Left kidney (tissue), 1 donor: ENCODE measurements at regions not wholly inside any gene's neighbourhood (a gene's known extent, or its start where the extent isn't known, plus 50 kb on each side); places are given as distances from the start of the nearest gene placed in this dataset.

Experiments used
- DNase-seq: peaks from one replicate; pipeline ENCODE4 v3.0.0-alpha.2; 2013

DNA sequence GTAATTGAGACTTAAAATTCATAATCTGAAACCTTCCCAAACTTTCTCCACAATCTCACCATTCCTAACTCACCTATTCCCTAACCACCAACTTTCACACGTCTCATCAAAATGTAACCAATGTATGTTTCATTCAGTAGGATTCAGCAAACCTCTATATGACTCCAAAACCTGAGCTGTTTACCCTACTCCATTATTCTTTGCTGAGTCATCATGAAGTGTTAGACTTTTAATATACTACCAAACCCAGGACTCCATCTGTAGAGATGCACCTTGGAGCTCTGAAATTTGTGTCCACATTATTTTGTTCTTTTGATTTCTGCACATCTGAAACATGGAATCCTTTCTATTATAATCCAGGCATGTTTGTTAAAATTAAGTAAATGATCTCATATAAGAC lies 727.0 kb upstream of the PIK3C3 start:
- DNase-seq, result no peak

DNA sequence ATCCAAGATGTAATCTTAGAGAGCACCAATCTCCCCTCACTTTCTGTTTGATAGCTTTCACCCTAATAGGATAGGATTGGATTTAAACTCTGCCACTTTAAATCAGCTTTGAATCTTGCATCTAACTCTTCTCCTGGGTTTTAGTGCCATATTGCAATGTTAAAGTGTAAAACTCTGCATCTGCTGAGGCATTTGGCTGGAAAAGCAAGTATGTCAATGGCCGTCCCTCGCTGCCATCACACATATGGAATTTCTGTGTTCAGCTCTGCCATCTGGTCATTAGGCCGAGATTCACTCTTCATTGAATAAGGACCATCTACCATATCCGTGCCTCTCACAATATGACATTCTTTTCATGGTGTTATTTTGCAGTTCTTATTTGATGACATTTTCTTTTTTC lies 728.1 kb upstream of the PIK3C3 start:
- DNase-seq, result no peak

DNA sequence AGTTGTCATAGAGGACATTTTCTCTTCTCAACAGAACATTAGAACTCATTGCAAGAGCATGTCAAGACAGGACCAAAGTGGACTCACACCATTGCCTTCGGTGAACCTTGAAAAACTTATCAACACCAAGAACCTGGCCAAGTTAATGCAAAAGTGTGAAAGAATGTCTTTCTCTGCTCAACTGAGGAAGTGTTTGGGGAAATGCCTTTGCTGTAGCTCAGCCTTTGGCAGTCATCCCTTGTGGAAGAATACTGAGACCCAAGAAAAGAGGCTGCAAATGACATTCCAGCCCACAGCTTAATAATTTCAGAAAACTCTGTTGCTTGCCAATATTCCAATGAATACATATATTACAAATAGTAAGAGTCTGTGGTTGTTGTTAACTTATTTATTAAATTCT lies 728.8 kb upstream of the PIK3C3 start:
- no peak for DNase-seq

DNA sequence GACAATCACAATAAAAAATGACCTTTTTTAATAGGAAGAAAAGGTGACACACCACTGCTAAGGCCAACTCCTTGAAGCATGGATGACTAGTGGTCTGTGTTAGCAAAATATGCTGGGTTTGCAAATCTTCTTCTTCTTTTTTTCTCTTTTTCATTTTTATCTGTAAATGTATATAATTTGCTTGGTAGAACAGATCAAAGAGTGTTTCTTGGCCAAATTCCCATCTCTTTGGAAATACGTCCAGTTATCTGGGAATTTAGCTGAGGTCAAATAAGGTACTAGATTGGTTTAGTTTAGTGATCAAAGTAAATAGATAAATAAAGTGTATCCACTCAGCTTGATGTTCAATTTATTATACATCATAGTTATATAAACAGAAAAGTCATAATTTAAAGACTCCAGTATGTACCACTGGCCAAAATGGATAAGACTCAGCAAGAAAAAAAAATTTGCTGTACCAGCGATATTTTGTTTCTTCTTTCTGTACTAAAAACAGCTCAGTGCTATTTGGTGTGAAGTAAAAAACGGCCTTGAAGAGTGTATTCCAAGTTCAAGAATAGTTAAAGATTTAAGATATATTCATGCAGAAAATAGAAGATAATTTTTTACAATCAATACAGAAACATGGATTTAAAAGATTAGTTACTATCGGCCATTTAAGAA lies 738.6 kb upstream of the PIK3C3 start:
- DNase-seq, result no peak

DNA sequence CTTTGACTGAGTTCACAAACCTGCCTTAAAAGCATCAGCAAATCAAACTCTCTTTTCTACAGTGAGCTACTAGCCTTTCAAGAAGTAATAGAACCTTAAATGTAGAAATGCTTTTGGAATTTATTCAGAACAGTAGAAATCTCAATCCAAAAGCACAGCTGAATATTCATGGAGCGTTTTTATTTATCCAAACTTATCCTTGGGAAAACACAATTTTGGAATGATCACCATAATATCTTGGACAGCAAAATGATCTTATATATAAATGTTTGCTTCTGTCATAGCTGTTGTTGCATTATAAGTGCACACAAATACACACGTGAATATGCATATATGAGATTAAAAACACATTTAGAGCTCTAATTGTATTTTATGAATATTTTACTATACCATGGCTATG lies 747.3 kb upstream of the PIK3C3 start:
- no peak for DNase-seq

DNA sequence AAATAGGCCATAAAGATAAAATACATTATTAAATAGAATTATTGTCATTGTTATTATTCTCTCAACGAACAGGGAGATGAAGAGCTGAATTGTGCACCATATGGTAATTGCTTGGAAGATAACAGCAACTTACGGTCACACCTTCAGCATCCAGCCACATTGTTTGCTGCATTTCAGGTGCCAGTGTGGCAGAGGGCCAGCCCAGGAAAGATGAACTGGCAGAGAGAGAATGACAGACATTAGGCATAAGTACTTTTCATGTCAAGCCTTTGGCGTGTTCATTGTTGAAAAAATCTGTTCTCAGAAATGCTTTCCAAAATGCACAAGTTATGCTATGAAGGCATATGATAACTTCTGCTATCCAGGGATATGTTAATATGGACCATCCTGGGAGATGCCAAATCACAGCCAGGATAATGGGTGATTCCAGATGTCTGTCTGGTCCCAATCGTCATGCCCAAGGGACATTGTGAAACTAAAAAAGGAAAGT lies 748.6 kb upstream of the PIK3C3 start:
- DNase-seq, result no peak

DNA sequence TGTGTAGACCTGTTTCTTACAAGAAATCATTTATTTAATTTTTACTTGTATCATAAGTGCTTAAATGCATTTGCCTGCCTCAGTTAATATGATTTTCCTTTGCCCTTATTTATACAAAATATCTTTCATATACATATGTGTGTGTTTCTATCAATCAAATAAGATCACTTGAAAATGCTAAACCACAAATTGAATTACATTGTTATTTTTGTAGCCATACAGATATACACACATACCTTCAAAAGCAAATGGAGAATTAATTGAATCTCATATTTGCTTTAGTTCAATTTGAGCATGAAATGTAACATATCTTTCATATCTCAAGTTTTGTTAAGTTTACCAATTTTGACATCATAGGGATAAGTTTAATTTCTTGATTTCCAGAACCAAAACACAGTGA lies 755.8 kb upstream of the PIK3C3 start:
- DNase-seq, result no peak

DNA sequence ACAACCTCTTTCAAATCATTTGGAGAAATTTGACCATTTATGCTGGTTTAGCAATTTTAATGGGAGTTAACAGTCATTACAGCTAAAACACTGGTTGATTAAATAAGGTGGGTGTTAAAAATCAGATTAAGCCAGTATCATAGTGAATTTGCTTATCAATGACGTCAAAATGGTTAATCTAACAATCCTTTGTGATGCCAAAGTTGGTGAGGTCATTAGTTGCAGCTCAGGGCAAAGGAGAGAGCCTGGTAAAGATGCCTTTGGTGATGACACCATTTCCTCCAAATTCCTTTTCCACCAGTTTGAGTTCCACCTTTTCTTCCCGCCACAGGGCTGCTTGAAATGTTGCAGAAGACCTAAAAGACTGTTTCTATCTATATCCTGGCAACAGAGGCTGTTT lies 757.1 kb upstream of the PIK3C3 start:
- no peak for DNase-seq

DNA sequence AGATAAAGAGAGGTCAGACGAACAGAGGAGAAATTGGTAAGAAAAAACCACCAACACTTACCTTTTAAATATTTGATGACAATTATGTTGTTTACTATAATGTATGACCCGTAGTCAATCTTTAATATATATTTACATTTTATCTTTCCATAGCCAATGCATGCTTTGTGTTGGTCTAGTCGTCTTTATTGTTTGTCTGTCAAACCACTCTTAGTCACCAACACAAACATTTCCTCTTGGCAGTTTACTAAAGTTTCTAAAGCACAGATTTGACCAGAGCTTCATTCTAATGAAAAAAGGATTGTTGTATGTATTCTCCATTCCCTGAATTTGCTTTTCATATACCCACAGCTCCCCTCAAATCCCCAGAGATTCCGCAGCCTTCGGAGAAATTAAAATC lies 784.7 kb upstream of the PIK3C3 start:
- no peak for DNase-seq

DNA sequence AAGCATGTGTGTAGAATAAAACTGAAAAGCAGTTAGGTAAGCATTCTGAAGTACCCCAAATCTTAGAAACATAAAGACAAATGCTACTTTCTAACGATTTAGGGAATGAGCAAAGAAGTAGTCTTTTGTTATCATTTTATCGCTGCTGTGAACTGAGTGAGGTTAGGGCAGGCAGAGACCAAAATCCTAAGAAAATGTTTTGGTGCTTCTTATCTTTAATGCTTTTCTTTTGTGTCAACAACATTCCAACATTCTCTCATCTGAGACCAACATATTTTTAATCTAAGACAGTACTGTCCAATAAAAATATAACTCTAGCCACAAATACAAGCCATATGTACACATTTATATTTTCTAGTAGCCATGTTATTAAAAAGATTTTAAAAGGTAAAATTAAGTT lies 789.4 kb upstream of the PIK3C3 start:
- no peak for DNase-seq

DNA sequence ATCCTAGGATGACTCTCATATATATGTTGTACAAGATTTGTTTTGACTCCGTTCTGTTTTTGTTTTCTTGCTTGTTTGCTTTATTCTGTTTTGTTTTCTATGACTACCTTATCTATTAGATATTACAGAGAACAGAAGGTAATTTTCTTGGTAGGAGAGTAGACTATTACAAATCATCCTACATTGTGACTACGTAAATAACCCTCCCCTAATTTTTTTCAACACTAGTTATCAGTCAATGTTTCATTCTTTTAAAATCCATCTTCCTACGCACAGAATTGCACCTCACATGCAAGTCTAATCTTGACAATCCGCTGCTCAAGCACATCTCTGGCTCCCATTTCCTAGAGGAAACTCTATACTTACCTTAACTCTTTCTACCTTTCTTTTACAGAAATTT lies 792.3 kb upstream of the PIK3C3 start:
- DNase-seq, result no peak

DNA sequence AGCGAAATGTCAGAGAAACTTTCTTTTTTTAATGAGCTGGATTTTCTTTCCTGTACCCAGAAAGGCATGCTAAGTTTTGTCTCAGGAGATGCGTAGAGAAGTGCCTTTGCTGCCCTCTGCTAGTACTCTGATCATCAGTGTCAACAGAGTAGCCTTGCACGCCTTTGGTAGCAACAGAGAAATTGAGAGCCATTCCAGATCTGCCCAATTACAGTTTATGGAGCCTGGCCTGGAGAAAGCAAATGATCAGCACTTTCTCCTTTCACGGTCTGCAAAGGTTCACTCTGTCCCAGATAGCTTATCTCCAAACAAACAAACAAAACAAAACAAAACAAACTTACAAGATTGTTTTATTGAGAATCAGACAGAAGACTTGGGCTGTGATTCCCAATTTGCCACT lies 792.8 kb upstream of the PIK3C3 start:
- DNase-seq, result no peak

DNA sequence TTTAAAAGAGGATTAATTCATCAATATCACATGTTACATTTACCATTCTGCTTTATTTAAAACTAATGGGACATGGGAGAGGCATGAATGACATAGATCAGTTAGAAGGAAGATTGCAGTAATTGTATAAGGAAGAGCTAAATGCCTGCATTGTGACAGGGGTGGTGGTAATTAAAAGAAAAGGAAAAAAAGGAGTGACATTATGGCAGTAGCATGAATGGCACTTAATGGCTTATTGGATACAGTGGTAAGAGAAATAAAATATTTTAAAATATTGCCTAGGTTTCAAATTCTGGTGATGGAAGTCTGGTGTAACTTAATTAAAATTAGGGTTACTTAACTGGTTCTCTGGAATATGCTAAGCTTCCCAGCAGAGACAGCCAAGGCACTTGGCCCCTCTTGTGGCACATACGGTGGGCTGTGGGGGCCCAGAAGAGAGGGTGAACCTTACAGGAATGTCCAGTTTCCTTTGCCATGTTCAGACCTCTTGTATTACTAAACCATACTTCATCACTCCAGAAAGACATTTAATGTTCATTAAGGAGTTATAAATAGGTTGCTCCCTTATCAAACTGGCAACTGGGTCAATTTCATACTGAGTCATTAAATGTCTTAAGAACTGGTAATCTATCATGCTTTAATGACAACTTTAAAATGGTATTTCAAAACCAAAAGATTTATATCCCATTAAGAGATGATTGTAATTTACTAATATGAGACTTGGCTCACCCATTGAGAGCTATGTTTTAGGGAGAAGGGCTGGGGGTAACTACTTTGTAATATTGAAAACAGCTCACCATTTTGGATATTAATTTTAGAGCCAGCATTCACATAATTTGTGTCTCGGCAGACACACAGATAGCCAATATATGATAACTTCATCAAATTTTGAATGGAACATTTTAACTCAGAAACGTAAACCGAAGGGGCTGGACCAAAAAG lies 798.9 kb upstream of the PIK3C3 start:
- no peak for DNase-seq

DNA sequence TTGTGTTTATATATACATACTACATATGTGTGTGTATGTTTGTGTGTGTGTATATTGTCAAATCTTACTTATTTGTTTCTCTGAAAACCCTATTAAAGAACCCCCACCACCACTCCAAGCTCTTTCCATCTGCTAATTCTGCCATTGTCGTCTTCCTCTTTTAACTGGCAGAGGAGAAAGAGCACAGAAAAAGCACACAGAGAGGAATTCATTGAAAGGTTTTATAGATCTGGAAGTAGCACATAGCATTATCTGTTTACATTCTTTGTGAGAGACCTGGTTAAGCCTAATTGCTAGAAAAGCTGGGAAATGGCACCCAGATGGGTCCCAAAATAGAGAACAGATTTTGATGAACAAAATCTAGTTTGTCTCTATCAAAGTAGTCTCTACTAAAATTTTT lies 800.0 kb upstream of the PIK3C3 start:
- no peak for DNase-seq

DNA sequence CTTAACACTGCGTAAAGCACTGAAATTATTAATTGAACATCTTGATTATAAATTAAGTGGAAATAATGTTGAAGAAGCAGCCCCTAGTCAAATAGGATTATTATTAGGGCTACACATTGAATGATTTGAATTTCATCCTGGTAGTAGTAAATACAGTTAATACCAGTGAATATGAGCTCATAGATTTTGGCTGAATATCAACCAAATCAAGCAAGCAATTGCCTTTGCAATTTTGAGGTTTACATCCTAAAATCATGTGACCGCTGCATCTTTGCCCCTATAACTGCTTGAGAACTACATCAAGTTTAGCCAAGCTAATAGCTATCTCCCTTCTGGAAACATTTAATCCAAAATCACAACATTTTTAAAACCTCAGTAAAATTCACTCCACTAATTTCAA lies 801.2 kb upstream of the PIK3C3 start:
- DNase-seq, result no peak

DNA sequence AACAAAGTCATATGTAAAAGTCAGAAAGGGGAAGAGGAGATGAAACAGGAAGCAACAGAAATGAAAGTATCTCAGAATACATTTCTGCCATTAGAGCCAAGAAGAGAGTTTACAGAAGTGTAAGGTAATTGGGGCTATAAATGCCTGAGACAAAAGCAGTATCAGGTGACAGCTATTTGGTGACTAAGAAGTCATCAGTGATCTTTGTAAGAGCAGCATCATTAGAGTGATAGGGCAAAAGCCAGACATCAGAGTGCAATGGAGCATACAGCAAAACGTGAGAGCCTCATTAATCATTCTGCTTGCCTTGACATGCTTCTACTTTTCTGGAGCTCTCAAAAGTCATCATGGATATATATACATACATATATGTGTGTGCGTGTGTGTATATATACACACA lies 804.7 kb upstream of the PIK3C3 start:
- no peak for DNase-seq

DNA sequence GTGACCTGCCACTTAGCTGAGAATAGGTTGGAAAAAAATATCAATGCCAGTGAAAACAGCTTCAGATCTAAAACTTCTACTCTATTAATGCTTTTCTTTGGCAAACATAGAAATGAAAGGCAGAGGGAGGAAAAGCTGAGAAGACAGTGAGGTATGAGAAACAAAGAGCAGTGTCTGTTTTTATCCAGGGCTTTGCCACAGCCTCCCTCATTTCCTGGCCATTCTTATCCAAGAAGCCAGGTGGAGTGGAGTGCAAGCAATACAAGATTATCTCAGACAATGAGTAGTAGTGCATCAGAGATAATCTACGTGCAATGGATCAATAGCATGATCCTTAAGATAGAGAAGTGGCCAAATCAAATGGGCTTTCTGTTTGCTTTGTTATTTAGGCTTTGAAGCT lies 808.7 kb upstream of the PIK3C3 start:
- no peak for DNase-seq

DNA sequence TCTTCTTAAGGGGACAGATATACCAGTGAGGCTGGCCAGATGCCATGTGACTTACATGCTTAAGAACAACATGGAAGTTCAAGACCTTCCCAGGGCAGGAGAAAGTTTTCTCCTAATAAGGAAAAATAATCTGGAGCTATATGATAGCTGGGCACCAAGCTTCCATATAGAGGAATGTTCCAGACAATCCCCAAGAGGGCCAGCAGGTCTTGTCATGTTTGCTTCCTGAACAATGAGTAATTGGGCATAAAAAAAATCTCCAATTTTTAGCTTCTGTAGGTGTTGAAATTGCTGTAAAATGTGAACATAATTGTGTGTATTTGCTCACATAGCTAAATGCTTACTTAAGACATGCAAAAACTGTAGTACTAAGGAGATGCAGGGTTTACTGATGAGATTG lies 809.5 kb upstream of the PIK3C3 start:
- no peak for DNase-seq

DNA sequence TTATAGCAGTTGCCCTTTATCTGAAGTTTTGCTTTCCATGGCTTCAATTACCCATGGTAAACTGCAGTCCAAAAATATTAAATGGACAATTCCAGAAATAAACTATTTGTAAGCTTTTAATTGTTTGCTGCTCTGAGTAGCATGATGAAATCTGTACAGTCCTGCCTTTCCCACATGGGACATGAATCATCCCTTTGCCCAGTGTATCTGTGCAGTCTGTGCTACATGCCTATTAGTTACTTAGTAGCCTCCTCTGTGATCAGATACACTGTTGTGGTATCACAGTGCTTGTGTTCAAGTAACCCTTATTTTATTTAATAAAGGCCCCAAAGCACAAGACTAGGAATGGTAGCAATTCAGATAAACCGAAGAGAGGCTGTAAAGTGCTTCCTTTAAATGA lies 810.6 kb upstream of the PIK3C3 start:
- DNase-seq, result no peak

DNA sequence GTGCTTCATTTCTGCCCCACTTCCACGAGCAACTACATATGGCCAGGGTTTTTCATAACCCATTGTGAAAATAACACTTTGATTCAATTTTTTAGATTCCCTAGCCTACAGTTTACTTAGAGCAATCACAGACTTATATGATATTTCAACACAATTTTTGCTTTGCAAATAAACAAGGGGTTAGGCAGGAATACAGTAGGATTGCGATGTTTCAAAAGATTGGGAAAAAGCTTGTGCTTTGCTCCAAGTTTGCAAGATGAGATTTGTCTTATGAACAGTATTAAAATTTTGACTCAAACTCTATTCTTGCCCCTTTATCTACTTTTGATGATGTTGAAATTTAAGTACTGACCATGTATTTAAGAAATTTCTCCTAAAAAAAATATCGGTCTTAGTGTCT lies 814.5 kb upstream of the PIK3C3 start:
- no peak for DNase-seq

DNA sequence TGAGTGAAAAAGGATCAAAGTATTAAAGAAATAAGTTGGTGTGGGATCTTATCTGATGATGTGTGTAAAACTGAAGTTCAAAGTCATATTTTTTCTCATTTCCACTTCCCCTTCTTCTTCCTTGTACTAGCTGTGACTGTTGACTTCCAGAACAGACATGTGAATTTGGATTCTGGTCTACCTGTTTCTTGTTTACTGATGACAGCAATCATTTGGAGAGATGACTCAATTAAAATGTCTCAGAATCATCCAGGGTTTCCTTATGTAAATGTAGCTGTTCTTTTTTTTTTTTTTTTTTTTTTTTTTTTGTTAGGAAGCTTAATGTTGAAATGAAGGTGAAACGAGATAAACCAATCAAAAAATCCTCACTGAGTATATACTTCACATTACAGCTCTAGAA lies 819.9 kb upstream of the PIK3C3 start:
- no peak for DNase-seq

DNA sequence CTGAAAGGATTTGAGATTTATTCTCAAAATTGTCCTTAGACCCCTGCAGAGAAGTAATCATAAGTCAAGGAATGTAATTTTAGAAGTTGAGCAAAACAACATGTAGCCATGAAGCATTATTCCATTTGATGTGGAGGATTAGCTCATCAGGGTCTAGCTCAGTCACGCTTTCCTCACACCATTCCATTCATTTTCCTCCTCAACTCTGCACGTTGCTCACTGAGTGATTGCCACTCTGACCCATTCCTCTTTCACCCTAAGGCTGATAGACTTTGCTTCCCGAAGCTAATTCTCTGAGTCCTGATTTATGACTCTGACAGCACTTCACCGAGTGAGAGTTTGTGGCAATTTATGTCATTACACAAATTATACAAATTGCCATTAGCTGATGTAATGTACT lies 820.6 kb upstream of the PIK3C3 start:
- no peak for DNase-seq

DNA sequence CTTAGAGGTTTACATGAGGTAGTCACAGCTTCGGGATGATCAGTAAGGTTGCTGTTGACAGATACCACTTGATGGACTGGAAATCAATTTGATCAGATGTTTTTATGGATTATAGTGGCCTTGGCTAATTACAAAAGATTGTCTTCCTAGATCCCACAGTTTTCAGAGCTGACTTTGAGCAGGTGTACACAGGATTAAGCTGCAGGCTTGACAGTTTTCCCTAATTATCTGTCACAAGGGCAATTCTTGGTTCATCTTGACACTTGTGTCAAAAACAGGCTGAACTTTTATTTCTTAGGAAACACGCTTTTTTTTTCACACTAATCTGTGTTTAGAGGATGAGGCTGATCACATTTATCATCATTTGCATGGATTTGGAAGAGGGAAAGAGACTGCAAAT lies 824.0 kb upstream of the PIK3C3 start:
- no peak for DNase-seq

DNA sequence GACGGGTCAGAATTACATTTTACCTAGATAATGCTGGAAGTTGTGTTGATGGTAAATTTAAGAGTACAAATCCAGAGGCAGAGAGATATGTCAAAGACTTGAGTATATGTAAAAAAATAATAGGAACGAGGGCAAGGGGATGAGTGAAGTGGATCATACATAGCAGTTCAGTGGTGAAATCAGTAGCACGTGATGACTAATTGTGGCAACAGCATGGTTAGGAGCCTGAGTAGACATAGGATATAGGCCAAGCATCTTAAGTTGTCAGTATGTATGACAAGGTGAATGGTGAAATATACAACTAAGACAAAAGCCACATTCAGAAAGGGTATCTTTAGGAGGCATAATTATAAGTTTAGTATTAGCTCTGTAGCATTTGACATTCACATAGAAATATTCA lies 826.5 kb upstream of the PIK3C3 start:
- no peak for DNase-seq
